H9 (cell line): ENCODE measurements at regions not wholly inside any gene's neighbourhood (a gene's known extent, or its start where the extent isn't known, plus 50 kb on each side); places are given as distances from the start of the nearest gene placed in this dataset.

Source experiments
- DNase-seq: peaks from one replicate; pipeline ENCODE4 v3.0.0-alpha.2; 2017
- H2AFZ ChIP-seq: one replicate; pipeline ENCODE4 v1.6.1; 2013; ENCODE audit warnings: mild to moderate bottlenecking, low read length, control low read depth, moderate library complexity
- H2AK5ac ChIP-seq: 2 replicates; pipeline ENCODE4 v1.6.1; 2013; ENCODE audit warnings: low read length, control low read depth, mixed read lengths; ENCODE audit not compliant: insufficient read length
- H2BK120ac ChIP-seq: one replicate; pipeline ENCODE4 v1.6.1; 2013; ENCODE audit warnings: low read depth, mild to moderate bottlenecking, low read length, control low read depth, inconsistent platforms; ENCODE audit not compliant: poor library complexity, severe bottlenecking
- H2BK12ac ChIP-seq: 2 replicates; pipeline ENCODE4 v1.6.1; 2013; ENCODE audit warnings: low read length, control low read depth, mixed read lengths, low read depth; ENCODE audit not compliant: insufficient read length
- H2BK15ac ChIP-seq: 2 replicates; pipeline ENCODE4 v1.6.1; 2013; ENCODE audit warnings: low read depth, low read length, control low read depth
- H2BK20ac ChIP-seq: one replicate; pipeline ENCODE4 v1.6.1; 2013; ENCODE audit warnings: low read depth, mild to moderate bottlenecking, low read length, control low read depth, inconsistent platforms; ENCODE audit not compliant: poor library complexity, severe bottlenecking
- H2BK5ac ChIP-seq: 2 replicates; pipeline ENCODE4 v1.6.1; 2013; ENCODE audit warnings: low read length, control low read depth, mixed read lengths; ENCODE audit not compliant: insufficient read length
- H3K14ac ChIP-seq: 2 replicates; pipeline ENCODE4 v1.6.1; 2013; ENCODE audit warnings: low read length, control low read depth; ENCODE audit not compliant: insufficient read depth
- H3K18ac ChIP-seq: 2 replicates; pipeline ENCODE4 v1.6.1; 2013; ENCODE audit warnings: low read depth, mild to moderate bottlenecking, mixed read lengths, low read length, control low read depth; ENCODE audit not compliant: insufficient read length
- H3K23ac ChIP-seq: 2 replicates; pipeline ENCODE4 v1.6.1; 2013; ENCODE audit warnings: low read length, control low read depth, mixed read lengths, low read depth; ENCODE audit not compliant: insufficient read length
- H3K23me2 ChIP-seq: 2 replicates; pipeline ENCODE4 v1.6.1; 2013; ENCODE audit warnings: low read depth, mild to moderate bottlenecking, mixed read lengths, low read length, control low read depth; ENCODE audit not compliant: insufficient read length, poor library complexity, severe bottlenecking
- H3K27ac ChIP-seq: 2 replicates; pipeline ENCODE4 v1.5.1; 2013; ENCODE audit warnings: low read length, control low read depth, mixed read lengths, low read depth; ENCODE audit not compliant: insufficient read length
- H3K27me3 ChIP-seq: 2 replicates; pipeline ENCODE4 v1.6.1; 2013; ENCODE audit warnings: low read length, control low read depth, inconsistent platforms; ENCODE audit not compliant: insufficient read depth
- H3K4ac ChIP-seq: 2 replicates; pipeline ENCODE4 v1.6.1; 2013; ENCODE audit warnings: low read depth, mild to moderate bottlenecking, control low read depth, inconsistent platforms, low read length, moderate library complexity
- H3K4me1 ChIP-seq: 2 replicates; pipeline ENCODE4 v1.6.1; 2013; ENCODE audit warnings: low read length, control low read depth, inconsistent platforms; ENCODE audit not compliant: insufficient read depth
- H3K4me2 ChIP-seq: 2 replicates; pipeline ENCODE4 v1.6.1; 2013; ENCODE audit warnings: low read length, control low read depth, mixed read lengths; ENCODE audit not compliant: insufficient read length, insufficient read depth
- H3K56ac ChIP-seq: 2 replicates; pipeline ENCODE4 v1.6.1; 2013; ENCODE audit warnings: low read depth, mild to moderate bottlenecking, mixed read lengths, low read length, control low read depth; ENCODE audit not compliant: insufficient read length
- H3K79me1 ChIP-seq: 2 replicates; pipeline ENCODE4 v1.6.1; 2013; ENCODE audit warnings: low read depth, mild to moderate bottlenecking, moderate library complexity, low read length, control low read depth, inconsistent platforms; ENCODE audit not compliant: insufficient read depth, poor library complexity, severe bottlenecking
- H3K79me2 ChIP-seq: 2 replicates; pipeline ENCODE4 v1.6.1; 2013; ENCODE audit warnings: low read length, control low read depth, inconsistent platforms; ENCODE audit not compliant: insufficient read depth
- H3K9ac ChIP-seq: 2 replicates; pipeline ENCODE4 v1.6.1; 2013; ENCODE audit warnings: low read length, control low read depth, mixed read lengths; ENCODE audit not compliant: insufficient read length; ENCODE audit errors: extremely low read depth
- H3K9me3 ChIP-seq: one replicate; pipeline ENCODE4 v1.6.1; 2013; ENCODE audit warnings: low read depth, low read length, inconsistent platforms; ENCODE audit not compliant: control insufficient read depth
- H3T11ph ChIP-seq: one replicate; pipeline ENCODE4 v1.6.1; 2013; ENCODE audit warnings: mild to moderate bottlenecking, low read length, control low read depth, inconsistent platforms
- H4K20me1 ChIP-seq: one replicate; pipeline ENCODE4 v1.6.1; 2013; ENCODE audit not compliant: control insufficient read depth, insufficient read length, insufficient read depth
- H4K5ac ChIP-seq: 2 replicates; pipeline ENCODE4 v1.6.1; 2013; ENCODE audit warnings: low read depth, mild to moderate bottlenecking, mixed read lengths, low read length, control low read depth; ENCODE audit not compliant: insufficient read length
- H4K8ac ChIP-seq: replicated peaks from 2 replicates; pipeline ENCODE4 v1.6.1; 2013; ENCODE audit warnings: low read length, control low read depth, mixed read lengths, low read depth; ENCODE audit not compliant: insufficient read length
- H4K91ac ChIP-seq: 2 replicates; pipeline ENCODE4 v1.6.1; 2013; ENCODE audit warnings: low read depth, mild to moderate bottlenecking, moderate library complexity, mixed read lengths, low read length, control low read depth; ENCODE audit not compliant: insufficient read length
- H3K27ac Mint-ChIP-seq, 3 experiments: 2 replicates in 2 of 3; 3 replicates in 1 of 3; pipeline ENCODE4 v1.8.0; 2020 to 2021; ENCODE audit warnings: mixed read lengths in 3 of 3, mild to moderate bottlenecking in 1 of 3, moderate library complexity in 1 of 3
- H3K27me3 Mint-ChIP-seq: 2 replicates; pipeline ENCODE4 v1.8.0; 2021; ENCODE audit warnings: low read depth, mild to moderate bottlenecking, moderate library complexity, mixed read lengths
- H3K36me3 Mint-ChIP-seq, 3 experiments: 2 replicates in 2 of 3; 3 replicates in 1 of 3; pipeline ENCODE4 v1.8.0; 2020 to 2021; ENCODE audit warnings: low read depth in 3 of 3, mixed read lengths in 3 of 3; ENCODE audit not compliant: insufficient read depth in 1 of 3
- H3K4me1 Mint-ChIP-seq, 2 experiments: 2 replicates each; pipeline ENCODE4 v1.8.0; 2020; ENCODE audit warnings: mixed read lengths in 2 of 2
- H3K4me3 Mint-ChIP-seq, 2 experiments: 2 replicates in 1 of 2; 3 replicates in 1 of 2; pipeline ENCODE4 v1.8.0; 2020 to 2021; ENCODE audit warnings: mild to moderate bottlenecking in 2 of 2, mixed read lengths in 2 of 2, moderate library complexity in 1 of 2
- H3K9me3 Mint-ChIP-seq, 2 experiments: 2 replicates in 1 of 2; 3 replicates in 1 of 2; pipeline ENCODE4 v1.8.0; 2020; ENCODE audit warnings: mild to moderate bottlenecking in 2 of 2, mixed read lengths in 2 of 2, moderate library complexity in 1 of 2
- WGBS: extraction: QIAGEN DNeasy Blood & Tissue Kit; methylation state at CpG from one replicate; pipeline ENCODE4 v1.1.7; 2013; ENCODE audit warnings: missing lambda C conversion rate, low lambda C conversion rate, mixed read lengths; ENCODE audit not compliant: insufficient read length; ENCODE audit errors: extremely low coverage; 5-methylcytosine and 5-hydroxymethylcytosine counted together
- TF ChIP-seq, protein P1 (sequence below): fragments of 200-600 bp; sonication (generic); conservative IDR thresholded peaks from 3 replicates; pipeline ENCODE4 v1.8.0; 2021; ENCODE audit warnings: antibody characterized with exemption, mild to moderate bottlenecking

DNA sequence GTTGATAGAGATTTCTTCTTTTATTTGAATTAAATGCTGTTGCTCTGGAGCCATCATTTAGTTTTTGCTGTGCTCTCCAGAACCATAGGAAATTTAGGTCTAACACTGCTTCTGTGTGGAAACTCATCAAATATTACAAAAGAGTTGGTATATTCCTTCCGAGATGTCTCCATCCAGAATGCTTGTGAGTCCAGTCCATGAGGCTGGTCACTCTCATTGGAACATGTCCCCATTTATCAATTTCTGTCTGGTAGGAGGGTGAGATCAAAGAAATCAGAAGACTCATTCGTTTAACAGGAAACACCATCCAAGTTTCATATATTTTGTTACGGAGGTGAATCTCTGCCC is 52.4 kb upstream of the LMO2 start:
- H3K4me3 Mint-ChIP-seq, result no peak overlapping the region
- no peak overlapping the region for H3K4ac ChIP-seq
- WGBS, result no CpG with 5 or more reads among the region's 3 CpGs
- H3K14ac ChIP-seq, result no peak overlapping the region
- TF ChIP-seq, protein P1, sequence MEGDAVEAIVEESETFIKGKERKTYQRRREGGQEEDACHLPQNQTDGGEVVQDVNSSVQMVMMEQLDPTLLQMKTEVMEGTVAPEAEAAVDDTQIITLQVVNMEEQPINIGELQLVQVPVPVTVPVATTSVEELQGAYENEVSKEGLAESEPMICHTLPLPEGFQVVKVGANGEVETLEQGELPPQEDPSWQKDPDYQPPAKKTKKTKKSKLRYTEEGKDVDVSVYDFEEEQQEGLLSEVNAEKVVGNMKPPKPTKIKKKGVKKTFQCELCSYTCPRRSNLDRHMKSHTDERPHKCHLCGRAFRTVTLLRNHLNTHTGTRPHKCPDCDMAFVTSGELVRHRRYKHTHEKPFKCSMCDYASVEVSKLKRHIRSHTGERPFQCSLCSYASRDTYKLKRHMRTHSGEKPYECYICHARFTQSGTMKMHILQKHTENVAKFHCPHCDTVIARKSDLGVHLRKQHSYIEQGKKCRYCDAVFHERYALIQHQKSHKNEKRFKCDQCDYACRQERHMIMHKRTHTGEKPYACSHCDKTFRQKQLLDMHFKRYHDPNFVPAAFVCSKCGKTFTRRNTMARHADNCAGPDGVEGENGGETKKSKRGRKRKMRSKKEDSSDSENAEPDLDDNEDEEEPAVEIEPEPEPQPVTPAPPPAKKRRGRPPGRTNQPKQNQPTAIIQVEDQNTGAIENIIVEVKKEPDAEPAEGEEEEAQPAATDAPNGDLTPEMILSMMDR, result no peak
- H3K27ac Mint-ChIP-seq, result no peak overlapping the region
- no peak overlapping the region for H3K9ac ChIP-seq
- H3K27ac ChIP-seq, result no peak overlapping the region
- no peak overlapping the region for H2AK5ac ChIP-seq
- no peak for DNase-seq
- no peak overlapping the region for H4K8ac ChIP-seq
- H3K27me3 Mint-ChIP-seq, result no peaks in the 10 kb centered on the region
- H4K91ac ChIP-seq, result no peak overlapping the region
- H3K79me2 ChIP-seq, result no peaks in the 10 kb centered on the region
- H3K9me3 Mint-ChIP-seq, result no peaks in the 10 kb centered on the region
- no peaks in the 10 kb centered on the region for H3K79me1 ChIP-seq
- H3K36me3 Mint-ChIP-seq, result no peaks in the 10 kb centered on the region
- H2BK20ac ChIP-seq, result no peak overlapping the region
- no peak overlapping the region for H2BK5ac ChIP-seq
- no peak overlapping the region for H3K23ac ChIP-seq
- H2AFZ ChIP-seq, result no peak overlapping the region
- no peaks in the 10 kb centered on the region for H3K27me3 ChIP-seq
- H2BK12ac ChIP-seq, result no peak overlapping the region
- no peak overlapping the region for H3K56ac ChIP-seq
- no peak overlapping the region for H3K4me2 ChIP-seq
- peaks cover 8% of the 10 kb centered on the region in 2 experiments for H3K4me1 Mint-ChIP-seq
- H3K18ac ChIP-seq, result no peak overlapping the region
- H3K23me2 ChIP-seq, result no peaks in the 10 kb centered on the region
- H3K9me3 ChIP-seq, result no peaks in the 10 kb centered on the region
- no peaks in the 10 kb centered on the region for H3K4me1 ChIP-seq
- H2BK120ac ChIP-seq, result no peak overlapping the region
- H2BK15ac ChIP-seq, result no peak overlapping the region
- H4K20me1 ChIP-seq, result no peaks in the 10 kb centered on the region
- H4K5ac ChIP-seq, result no peak overlapping the region
- no peak overlapping the region for H3T11ph ChIP-seq
